WTC11 (cell line): ENCODE measurements at regions not wholly inside any gene's neighbourhood (a gene's known extent, or its start where the extent isn't known, plus 50 kb on each side); places are given as distances from the start of the nearest gene placed in this dataset.
A peak's percentile ranks its signal among the peaks of the same experiment; 100 is the strongest.
"Not testable (repeated sequence)": the region's sequence is repeated elsewhere in the genome, so short reads cannot be mapped to it uniquely, and the experiment has no call there.

Experiments used
- ATAC-seq: fragments of 200-7000 bp; cut with Tn5 transposase; 2 replicates; pipeline ENCODE4 v1.10.0; 2021; ENCODE audit warnings: mild to moderate bottlenecking, moderate library complexity
- CTCF ChIA-PET: fragments of 300-600 bp; sonication (Branson Sonifier 250); formaldehyde crosslinking; loops from one replicate; lab custom pipeline; 2021; ENCODE audit warnings: antibody characterized with exemption; lab: Charles Lee
- POLR2A ChIA-PET: fragments of 350-600 bp; sonication (Branson Sonifier 250); formaldehyde crosslinking; loops from one replicate; lab custom pipeline; 2021; ENCODE audit warnings: antibody characterized with exemption; lab: Charles Lee
- DNase-seq: peaks from one replicate; pipeline ENCODE4 v3.0.0; 2021; ENCODE audit warnings: low spot score
- H3K27ac Mint-ChIP-seq: 2 replicates; pipeline ENCODE4 v1.8.0; 2021; ENCODE audit warnings: mixed read lengths
- H3K27me3 Mint-ChIP-seq: 2 replicates; pipeline ENCODE4 v1.8.0; 2021; ENCODE audit warnings: low read depth, mild to moderate bottlenecking, moderate library complexity, mixed read lengths
- H3K36me3 Mint-ChIP-seq: 2 replicates; pipeline ENCODE4 v1.8.0; 2021; ENCODE audit warnings: mixed read lengths
- H3K4me1 Mint-ChIP-seq: 2 replicates; pipeline ENCODE4 v1.8.0; 2022; ENCODE audit warnings: mixed read lengths
- H3K4me3 Mint-ChIP-seq: 2 replicates; pipeline ENCODE4 v1.8.0; 2021; ENCODE audit warnings: mild to moderate bottlenecking, moderate library complexity, mixed read lengths
- H3K9me3 Mint-ChIP-seq: 2 replicates; pipeline ENCODE4 v1.8.0; 2021; ENCODE audit warnings: mixed read lengths
- CREB1 ChIP-seq: sonication (generic); formaldehyde crosslinking; IDR thresholded peaks from 2 replicates; pipeline ENCODE4 v1.8.0; 2023; ENCODE audit warnings: mild to moderate bottlenecking, missing genetic modification reagents
- EMX1 ChIP-seq: fragments of 250-450 bp; sonication (Bioruptor Pico); IDR thresholded peaks from 2 replicates; pipeline ENCODE4 v1.8.0; 2021; ENCODE audit warnings: mild to moderate bottlenecking
- ETV6 ChIP-seq: sonication (generic); formaldehyde crosslinking; IDR thresholded peaks from 2 replicates; pipeline ENCODE4 v1.8.1; 2022; ENCODE audit warnings: mild to moderate bottlenecking, missing genetic modification reagents
- FOXJ3 ChIP-seq: sonication (generic); formaldehyde crosslinking; IDR thresholded peaks from 2 replicates; pipeline ENCODE4 v1.9.0; 2021; ENCODE audit warnings: missing genetic modification reagents, mild to moderate bottlenecking, borderline replicate concordance
- FOXP1 ChIP-seq: sonication (generic); formaldehyde crosslinking; IDR thresholded peaks from 2 replicates; pipeline ENCODE4 v1.8.0; 2022; ENCODE audit warnings: missing genetic modification reagents, mild to moderate bottlenecking, moderate library complexity, borderline replicate concordance
- HMGA2 ChIP-seq: fragments of 250-450 bp; sonication (Bioruptor Pico); IDR thresholded peaks from 2 replicates; pipeline ENCODE4 v1.4.0; 2021; ENCODE audit warnings: mild to moderate bottlenecking, moderate library complexity
- MXD4 ChIP-seq: fragments of 250-450 bp; sonication (Bioruptor Pico); IDR thresholded peaks from 2 replicates; pipeline ENCODE4 v1.8.0; 2021; ENCODE audit warnings: mild to moderate bottlenecking, moderate library complexity, borderline replicate concordance
- MYBL2 ChIP-seq: sonication (generic); formaldehyde crosslinking; IDR thresholded peaks from 2 replicates; pipeline ENCODE4 v1.8.1; 2023; ENCODE audit warnings: mild to moderate bottlenecking, moderate library complexity, missing genetic modification reagents
- OVOL2 ChIP-seq: fragments of 250-450 bp; sonication (Bioruptor Pico); IDR thresholded peaks from 2 replicates; pipeline ENCODE4 v1.9.0; 2021; ENCODE audit warnings: mild to moderate bottlenecking, borderline replicate concordance
- SMAD3 ChIP-seq: sonication (generic); formaldehyde crosslinking; IDR thresholded peaks from 2 replicates; pipeline ENCODE4 v1.8.0; 2022; ENCODE audit warnings: missing genetic modification reagents, mild to moderate bottlenecking, borderline replicate concordance
- ZNF121 ChIP-seq: sonication (generic); formaldehyde crosslinking; IDR thresholded peaks from 2 replicates; pipeline ENCODE4 v1.8.0; 2023; ENCODE audit warnings: missing genetic modification reagents
- ZNF138 ChIP-seq: sonication (generic); formaldehyde crosslinking; conservative IDR thresholded peaks from 2 replicates; pipeline ENCODE4 v1.8.1; 2022; ENCODE audit warnings: mild to moderate bottlenecking, moderate library complexity, missing genetic modification reagents
- ZNF219 ChIP-seq: sonication (generic); formaldehyde crosslinking; IDR thresholded peaks from 2 replicates; pipeline ENCODE4 v1.8.0; 2023; ENCODE audit warnings: missing genetic modification reagents, mild to moderate bottlenecking, borderline replicate concordance
- TF ChIP-seq, protein P1 (sequence below): fragments of 250-450 bp; sonication (Bioruptor Pico); conservative IDR thresholded peaks from 2 replicates; pipeline ENCODE4 v1.9.0; 2021; ENCODE audit warnings: mild to moderate bottlenecking
- TF ChIP-seq, protein P2 (sequence below): fragments of 250-450 bp; sonication (Bioruptor Pico); IDR thresholded peaks from 2 replicates; pipeline ENCODE4 v1.8.0; 2021; ENCODE audit warnings: mild to moderate bottlenecking
- TF ChIP-seq, protein P3 (sequence below): sonication (generic); formaldehyde crosslinking; IDR thresholded peaks from 2 replicates; pipeline ENCODE4 v1.8.1; 2023; ENCODE audit warnings: mild to moderate bottlenecking, missing genetic modification reagents, moderate library complexity
- TF ChIP-seq, protein P4 (sequence below): sonication (generic); formaldehyde crosslinking; conservative IDR thresholded peaks from 2 replicates; pipeline ENCODE4 v1.8.1; 2022; ENCODE audit warnings: mild to moderate bottlenecking, missing genetic modification reagents
- TF ChIP-seq, protein P5 (sequence below): sonication (generic); formaldehyde crosslinking; IDR thresholded peaks from 2 replicates; pipeline ENCODE4 v1.8.1; 2023; ENCODE audit warnings: mild to moderate bottlenecking, missing genetic modification reagents, moderate library complexity
- TF ChIP-seq, protein P6 (sequence below): sonication (generic); formaldehyde crosslinking; IDR thresholded peaks from 2 replicates; pipeline ENCODE4 v1.8.0; 2022; ENCODE audit warnings: mild to moderate bottlenecking, missing genetic modification reagents
- TF ChIP-seq, protein P7 (sequence below): sonication (generic); formaldehyde crosslinking; IDR thresholded peaks from 2 replicates; pipeline ENCODE4 v1.8.1; 2022; ENCODE audit warnings: low read depth, missing genetic modification reagents, borderline replicate concordance

DNA sequence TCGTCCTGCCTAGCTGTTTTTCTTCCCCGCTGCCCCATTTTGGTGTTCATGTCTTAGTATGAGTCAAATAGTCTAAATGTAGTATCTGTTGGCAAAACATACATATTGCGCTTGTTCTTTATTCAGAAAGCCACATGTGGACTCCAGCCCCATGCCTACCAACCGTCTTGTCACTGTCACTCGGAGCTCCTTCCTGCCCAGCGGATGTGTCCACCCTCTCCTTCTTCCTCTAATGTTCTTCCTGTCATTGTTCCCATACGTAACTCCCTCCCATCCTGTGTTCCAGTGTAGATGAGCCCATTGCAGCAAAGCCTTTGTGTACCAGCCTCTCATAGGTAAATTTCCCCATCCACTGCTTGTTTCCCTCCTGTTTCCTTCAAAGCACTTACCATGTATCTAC, 120.5 kb downstream of the TMX1 start:
- no peak overlapping the region for H3K27ac Mint-ChIP-seq
- CTCF ChIA-PET: interaction anchor here (1.0 kb wide), 1 partner anchor 415 kb away, joined by 3 read pairs; no protein-coding TSS in a partner anchor

DNA sequence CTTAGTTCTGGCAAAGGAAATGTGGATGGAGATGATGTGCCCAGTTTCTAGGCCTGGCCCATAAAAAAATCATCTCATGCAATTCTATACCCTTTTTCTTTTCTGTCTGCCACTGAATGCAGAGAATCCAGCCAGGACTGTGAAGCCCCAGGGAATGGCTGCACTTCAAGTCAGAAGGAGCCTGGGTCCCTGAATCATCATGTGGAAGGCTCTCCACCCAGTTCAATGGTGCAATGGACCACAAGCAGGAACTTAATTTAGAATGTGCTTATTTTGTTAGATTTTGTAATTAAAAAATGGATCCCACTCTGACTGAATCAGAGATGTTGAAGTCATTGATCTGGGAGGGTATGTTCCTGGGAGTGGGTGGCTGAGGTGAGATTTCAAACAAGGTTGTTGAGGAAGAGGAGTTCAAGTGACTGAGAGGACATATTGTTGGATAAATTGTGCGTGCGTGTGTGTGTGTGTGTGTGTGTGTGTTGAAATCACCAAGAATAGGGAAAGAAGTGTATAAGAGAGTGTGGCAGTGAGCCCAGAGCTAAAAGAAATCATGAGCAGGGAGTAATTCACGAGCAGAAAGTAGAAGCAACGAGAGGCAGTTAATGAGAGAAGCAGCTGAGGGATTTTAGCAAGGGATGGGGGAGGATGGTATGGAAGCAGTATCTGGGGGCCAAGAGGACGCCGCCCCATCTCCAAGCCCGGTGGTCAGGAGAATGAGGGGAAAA, 125.4 kb downstream of the TMX1 start:
- no peaks in the 10 kb centered on the region for H3K36me3 Mint-ChIP-seq
- TF ChIP-seq, protein P1, sequence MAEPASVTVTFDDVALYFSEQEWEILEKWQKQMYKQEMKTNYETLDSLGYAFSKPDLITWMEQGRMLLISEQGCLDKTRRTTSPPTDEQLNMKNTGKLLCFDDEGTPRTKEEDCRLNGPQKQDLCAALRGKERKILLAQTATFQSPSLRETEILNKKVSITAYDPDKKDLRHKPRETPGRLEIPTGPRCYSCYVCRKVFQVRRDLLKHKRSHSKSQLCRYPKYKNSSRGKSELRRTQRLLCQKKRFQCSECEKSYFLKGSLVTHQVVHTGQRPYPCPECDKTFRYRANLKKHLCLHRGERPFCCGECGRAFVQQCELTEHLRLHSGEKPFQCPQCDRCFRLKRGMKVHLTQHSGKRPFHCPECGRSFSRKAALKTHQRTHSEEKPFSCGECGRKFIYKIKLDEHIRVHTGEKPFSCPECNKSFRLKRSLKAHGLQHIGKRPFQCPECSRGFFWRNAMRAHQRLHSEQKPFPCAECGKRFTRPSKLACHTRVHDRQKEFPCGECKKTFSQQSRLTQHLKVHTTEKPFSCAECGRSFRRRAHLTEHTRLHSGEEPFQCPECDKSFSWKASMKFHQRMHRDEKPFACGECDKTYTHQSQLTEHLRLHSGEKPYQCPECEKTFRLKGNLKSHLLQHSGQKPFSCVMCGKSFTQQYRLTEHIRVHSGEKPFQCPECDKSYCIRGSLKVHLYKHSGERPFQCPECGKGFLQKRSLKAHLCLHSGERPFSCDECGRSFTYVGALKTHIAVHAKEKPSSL: no peak
- TF ChIP-seq, protein P2, sequence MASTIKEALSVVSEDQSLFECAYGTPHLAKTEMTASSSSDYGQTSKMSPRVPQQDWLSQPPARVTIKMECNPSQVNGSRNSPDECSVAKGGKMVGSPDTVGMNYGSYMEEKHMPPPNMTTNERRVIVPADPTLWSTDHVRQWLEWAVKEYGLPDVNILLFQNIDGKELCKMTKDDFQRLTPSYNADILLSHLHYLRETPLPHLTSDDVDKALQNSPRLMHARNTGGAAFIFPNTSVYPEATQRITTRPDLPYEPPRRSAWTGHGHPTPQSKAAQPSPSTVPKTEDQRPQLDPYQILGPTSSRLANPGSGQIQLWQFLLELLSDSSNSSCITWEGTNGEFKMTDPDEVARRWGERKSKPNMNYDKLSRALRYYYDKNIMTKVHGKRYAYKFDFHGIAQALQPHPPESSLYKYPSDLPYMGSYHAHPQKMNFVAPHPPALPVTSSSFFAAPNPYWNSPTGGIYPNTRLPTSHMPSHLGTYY (CRISPR knock-in tag): no peak
- TF ChIP-seq ZNF219 (CRISPR knock-in tag) (no peak), ETV6 (CRISPR knock-in tag) (no peak), SMAD3 (no peak), ZNF138 (CRISPR knock-in tag) (no peak), HMGA2 (CRISPR knock-in tag) (no peak), CREB1 (CRISPR knock-in tag) (no peak), EMX1 (no peak), OVOL2 (CRISPR knock-in tag) (no peak), FOXP1 (CRISPR knock-in tag) (no peak), MYBL2 (no peak), FOXJ3 (CRISPR knock-in tag) (no peak)
- TF ChIP-seq, protein P3, sequence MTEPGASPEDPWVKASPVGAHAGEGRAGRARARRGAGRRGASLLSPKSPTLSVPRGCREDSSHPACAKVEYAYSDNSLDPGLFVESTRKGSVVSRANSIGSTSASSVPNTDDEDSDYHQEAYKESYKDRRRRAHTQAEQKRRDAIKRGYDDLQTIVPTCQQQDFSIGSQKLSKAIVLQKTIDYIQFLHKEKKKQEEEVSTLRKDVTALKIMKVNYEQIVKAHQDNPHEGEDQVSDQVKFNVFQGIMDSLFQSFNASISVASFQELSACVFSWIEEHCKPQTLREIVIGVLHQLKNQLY (CRISPR knock-in tag): no peak
- TF ChIP-seq, protein P4, sequence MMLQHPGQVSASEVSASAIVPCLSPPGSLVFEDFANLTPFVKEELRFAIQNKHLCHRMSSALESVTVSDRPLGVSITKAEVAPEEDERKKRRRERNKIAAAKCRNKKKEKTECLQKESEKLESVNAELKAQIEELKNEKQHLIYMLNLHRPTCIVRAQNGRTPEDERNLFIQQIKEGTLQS (CRISPR knock-in tag): no peak
- TF ChIP-seq, protein P5, sequence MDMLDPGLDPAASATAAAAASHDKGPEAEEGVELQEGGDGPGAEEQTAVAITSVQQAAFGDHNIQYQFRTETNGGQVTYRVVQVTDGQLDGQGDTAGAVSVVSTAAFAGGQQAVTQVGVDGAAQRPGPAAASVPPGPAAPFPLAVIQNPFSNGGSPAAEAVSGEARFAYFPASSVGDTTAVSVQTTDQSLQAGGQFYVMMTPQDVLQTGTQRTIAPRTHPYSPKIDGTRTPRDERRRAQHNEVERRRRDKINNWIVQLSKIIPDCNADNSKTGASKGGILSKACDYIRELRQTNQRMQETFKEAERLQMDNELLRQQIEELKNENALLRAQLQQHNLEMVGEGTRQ (CRISPR knock-in tag): no peak
- TF ChIP-seq, protein P6, sequence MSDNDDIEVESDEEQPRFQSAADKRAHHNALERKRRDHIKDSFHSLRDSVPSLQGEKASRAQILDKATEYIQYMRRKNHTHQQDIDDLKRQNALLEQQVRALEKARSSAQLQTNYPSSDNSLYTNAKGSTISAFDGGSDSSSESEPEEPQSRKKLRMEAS (CRISPR knock-in tag): no peak
- TF ChIP-seq, protein P7, sequence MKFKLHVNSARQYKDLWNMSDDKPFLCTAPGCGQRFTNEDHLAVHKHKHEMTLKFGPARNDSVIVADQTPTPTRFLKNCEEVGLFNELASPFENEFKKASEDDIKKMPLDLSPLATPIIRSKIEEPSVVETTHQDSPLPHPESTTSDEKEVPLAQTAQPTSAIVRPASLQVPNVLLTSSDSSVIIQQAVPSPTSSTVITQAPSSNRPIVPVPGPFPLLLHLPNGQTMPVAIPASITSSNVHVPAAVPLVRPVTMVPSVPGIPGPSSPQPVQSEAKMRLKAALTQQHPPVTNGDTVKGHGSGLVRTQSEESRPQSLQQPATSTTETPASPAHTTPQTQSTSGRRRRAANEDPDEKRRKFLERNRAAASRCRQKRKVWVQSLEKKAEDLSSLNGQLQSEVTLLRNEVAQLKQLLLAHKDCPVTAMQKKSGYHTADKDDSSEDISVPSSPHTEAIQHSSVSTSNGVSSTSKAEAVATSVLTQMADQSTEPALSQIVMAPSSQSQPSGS (CRISPR knock-in tag): no peak
- TF ChIP-seq, all 79 proteins: peak for 0
- CTCF ChIA-PET: no interaction called here
- no peaks in the 10 kb centered on the region for H3K27me3 Mint-ChIP-seq
- H3K9me3 Mint-ChIP-seq: no peaks in the 10 kb centered on the region
- ATAC-seq: no peak
- no peak for DNase-seq
- no peak overlapping the region for H3K4me3 Mint-ChIP-seq
- no peak overlapping the region for H3K27ac Mint-ChIP-seq
- POLR2A ChIA-PET: no interaction called here
- H3K4me1 Mint-ChIP-seq: no peaks in the 10 kb centered on the region

More for the DNA sequence above, 120.5 kb downstream of the TMX1 start:
- DNase-seq: no peak
- POLR2A ChIA-PET: no interaction called here
- 0 out of 2 replicates have a peak, but pooled peaks cover 3% of the 10 kb centered on the region for H3K4me1 Mint-ChIP-seq
- H3K36me3 Mint-ChIP-seq: no peaks in the 10 kb centered on the region
- TF ChIP-seq ZNF121 (no peak), MXD4 (CRISPR knock-in tag) (no peak)
- no peaks in the 10 kb centered on the region for H3K9me3 Mint-ChIP-seq
- ATAC-seq: no peak
- no peak overlapping the region for H3K4me3 Mint-ChIP-seq
- no peaks in the 10 kb centered on the region for H3K27me3 Mint-ChIP-seq

DNA sequence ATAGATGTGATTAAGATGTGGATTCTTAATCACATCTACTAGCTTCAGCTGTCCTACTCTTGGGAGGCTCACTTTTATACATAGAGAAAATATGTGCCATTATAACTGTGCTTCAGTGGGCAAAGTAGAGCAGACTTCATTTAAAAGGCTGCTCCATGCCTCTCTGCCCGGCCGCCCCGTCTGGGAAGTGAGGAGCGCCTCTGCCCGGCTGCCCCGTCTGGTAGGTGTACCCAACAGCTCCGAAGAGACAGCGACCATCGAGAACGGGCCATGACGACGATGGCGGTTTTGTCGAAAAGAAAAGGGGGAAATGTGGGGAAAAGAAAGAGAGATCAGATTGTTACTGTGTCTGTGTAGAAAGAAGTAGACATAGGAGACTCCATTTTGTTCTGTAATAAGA, 126.4 kb downstream of the TMX1 start:
- H3K36me3 Mint-ChIP-seq, DNase-seq, H3K27me3 Mint-ChIP-seq, POLR2A ChIA-PET, H3K27ac Mint-ChIP-seq, H3K4me1 Mint-ChIP-seq, H3K4me3 Mint-ChIP-seq, H3K9me3 Mint-ChIP-seq, ATAC-seq: not testable (repeated sequence)
- CTCF ChIA-PET: interaction anchor here (2.1 kb wide), 1 partner anchor 83 kb away, joined by 6 read pairs; no protein-coding TSS in a partner anchor

DNA sequence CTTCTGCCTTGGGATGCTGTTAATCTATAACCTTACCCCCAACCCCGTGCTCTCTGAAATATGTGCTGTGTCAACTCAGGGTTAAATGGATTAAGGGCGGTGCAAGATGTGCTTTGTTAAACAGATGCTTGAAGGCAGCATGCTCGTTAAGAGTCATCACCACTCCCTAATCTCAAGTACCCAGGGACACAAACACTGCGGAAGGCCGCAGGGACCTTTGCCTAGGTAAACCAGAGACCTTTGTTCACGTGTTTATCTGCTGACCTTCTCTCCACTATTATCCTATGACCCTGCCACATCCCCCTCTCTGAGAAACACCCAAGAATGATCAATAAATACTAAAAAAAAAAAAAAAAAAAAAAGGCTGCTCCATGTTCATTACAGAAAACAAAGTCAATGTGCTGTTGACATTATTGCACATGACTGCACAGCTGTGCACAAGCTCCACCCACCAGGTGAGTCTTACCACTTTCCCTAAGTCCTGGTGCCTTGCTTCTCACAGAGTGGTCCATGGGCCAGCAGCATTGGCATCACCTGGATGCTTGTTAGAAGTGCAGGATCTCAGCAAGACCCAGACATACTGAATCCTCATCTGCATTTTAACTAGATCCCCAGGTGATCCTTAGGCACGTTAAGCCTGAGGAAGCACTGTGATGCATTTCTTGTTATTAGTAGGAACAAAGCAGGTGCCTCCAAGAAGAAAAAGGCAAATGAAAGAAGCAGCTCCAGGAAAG, 127.0 kb downstream of the TMX1 start:
- H3K36me3 Mint-ChIP-seq, H3K4me1 Mint-ChIP-seq, H3K27ac Mint-ChIP-seq, POLR2A ChIA-PET, H3K27me3 Mint-ChIP-seq, H3K9me3 Mint-ChIP-seq: not testable (repeated sequence)
- H3K4me3 Mint-ChIP-seq: peak overlapping the region; percentile 7; the same call in 1 of the 2 replicates
- ATAC-seq: peak; percentile 74
- peak; percentile 12 for DNase-seq
- CTCF ChIA-PET: interaction anchor here (0.7 to 2.1 kb wide), 2 partner anchors 84 to 704 kb away, joined by 3 to 6 read pairs; no protein-coding TSS in a partner anchor
